Peyer's patch (tissue), 4 donors: ENCODE measurements at regions not wholly inside any gene's neighbourhood (a gene's known extent, or its start where the extent isn't known, plus 50 kb on each side); places are given as distances from the start of the nearest gene placed in this dataset.

ENCODE experiments used
- DNase-seq, 3 donors: peaks; one replicate each; pipeline ENCODE4 v3.0.0-alpha.2; 2017 to 2019
- H3K27ac ChIP-seq, 4 donors: fragments of 200-600 bp; sonication (generic); one replicate each; pipeline ENCODE4 v1.5.1; 2016 to 2019
- H3K27me3 ChIP-seq, 2 donors: fragments of 200-600 bp; sonication (generic); one replicate each; pipeline ENCODE4 v1.5.1; 2019
- H3K36me3 ChIP-seq, 3 donors: fragments of 200-600 bp; sonication (generic); one replicate each; pipeline ENCODE4 v1.5.1; 2016 to 2019
- H3K4me1 ChIP-seq, 4 donors: fragments of 200-600 bp; sonication (generic); one replicate each; pipeline ENCODE4 v1.5.1; 2016 to 2019
- H3K4me3 ChIP-seq, 4 donors: fragments of 200-600 bp; sonication (generic); 1 replicate in 3 of 4; 2 replicates in 1 of 4; pipeline ENCODE4 v1.5.1; 2016 to 2019; ENCODE audit warnings: mild to moderate bottlenecking in 1 of 4
- H3K9me3 ChIP-seq, 4 donors: fragments of 200-600 bp; sonication (generic); one replicate each; pipeline ENCODE4 v1.5.1; 2016 to 2019; ENCODE audit warnings: mild to moderate bottlenecking in 1 of 4
- POLR2A ChIP-seq, 2 donors: fragments of 450-650 bp; IDR thresholded peaks; one replicate each; pipeline ENCODE4 v1.5.1; 2017; ENCODE audit warnings: antibody characterized with exemption in 2 of 2, mild to moderate bottlenecking in 2 of 2, moderate library complexity in 2 of 2
- TF ChIP-seq, protein P1 (sequence below), 6 experiments: fragments of 450-650 bp in 4 of 6; fragments of 200-600 bp in 2 of 6; sonication (generic) in 1 of 6; IDR thresholded peaks; one replicate each; pipeline ENCODE4 v1.5.1; 2017 to 2019; ENCODE audit warnings: antibody characterized with exemption in 6 of 6, mild to moderate bottlenecking in 3 of 6, moderate library complexity in 1 of 6

DNA sequence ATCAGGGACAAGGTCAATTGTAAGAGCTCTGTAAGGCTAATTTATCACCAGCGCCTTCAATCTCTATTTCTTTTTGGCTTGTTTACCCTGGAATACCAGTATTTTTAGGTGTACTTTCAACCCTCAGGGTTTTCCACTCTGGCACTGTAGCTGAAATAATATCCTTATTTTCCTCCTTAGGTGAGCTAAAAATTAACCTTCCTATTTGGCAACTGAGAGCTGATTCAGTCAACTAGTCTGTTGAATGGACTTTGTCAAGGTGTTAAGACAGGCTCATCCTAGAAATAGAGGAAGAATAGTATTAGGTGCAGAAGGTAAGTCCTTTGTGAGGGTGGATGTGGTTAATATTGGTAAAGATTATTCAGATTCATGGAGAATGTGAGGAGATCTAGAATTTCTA, 101.3 kb upstream of the BANK1 start:
- H3K27ac ChIP-seq, result no peak overlapping the region

DNA sequence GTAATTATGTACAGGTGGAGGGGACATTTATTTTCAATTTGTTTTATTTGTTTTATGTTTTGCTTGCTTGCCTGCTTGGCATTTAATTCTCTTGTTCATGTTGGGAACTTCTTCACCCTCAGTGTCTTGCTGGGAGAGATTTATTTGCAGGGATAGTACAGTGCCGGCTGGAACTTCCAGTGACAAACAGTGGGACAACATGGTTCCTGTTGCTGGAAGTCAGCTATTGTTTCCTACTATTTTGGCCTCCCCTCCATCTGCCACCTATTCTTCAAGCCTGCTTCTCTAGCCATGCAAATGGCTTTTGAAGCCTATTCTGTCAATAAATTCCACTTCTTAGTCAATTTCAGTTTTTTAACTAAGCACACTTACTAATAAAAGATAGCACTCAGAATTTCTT, 105.4 kb upstream of the BANK1 start:
- TF ChIP-seq, protein P1, sequence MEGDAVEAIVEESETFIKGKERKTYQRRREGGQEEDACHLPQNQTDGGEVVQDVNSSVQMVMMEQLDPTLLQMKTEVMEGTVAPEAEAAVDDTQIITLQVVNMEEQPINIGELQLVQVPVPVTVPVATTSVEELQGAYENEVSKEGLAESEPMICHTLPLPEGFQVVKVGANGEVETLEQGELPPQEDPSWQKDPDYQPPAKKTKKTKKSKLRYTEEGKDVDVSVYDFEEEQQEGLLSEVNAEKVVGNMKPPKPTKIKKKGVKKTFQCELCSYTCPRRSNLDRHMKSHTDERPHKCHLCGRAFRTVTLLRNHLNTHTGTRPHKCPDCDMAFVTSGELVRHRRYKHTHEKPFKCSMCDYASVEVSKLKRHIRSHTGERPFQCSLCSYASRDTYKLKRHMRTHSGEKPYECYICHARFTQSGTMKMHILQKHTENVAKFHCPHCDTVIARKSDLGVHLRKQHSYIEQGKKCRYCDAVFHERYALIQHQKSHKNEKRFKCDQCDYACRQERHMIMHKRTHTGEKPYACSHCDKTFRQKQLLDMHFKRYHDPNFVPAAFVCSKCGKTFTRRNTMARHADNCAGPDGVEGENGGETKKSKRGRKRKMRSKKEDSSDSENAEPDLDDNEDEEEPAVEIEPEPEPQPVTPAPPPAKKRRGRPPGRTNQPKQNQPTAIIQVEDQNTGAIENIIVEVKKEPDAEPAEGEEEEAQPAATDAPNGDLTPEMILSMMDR (IDR thresholded peaks at IDR 0.05), result no peak
- TF ChIP-seq POLR2A (IDR thresholded peaks at IDR 0.05), result no peak
- Histone ChIP-seq H3K27me3 (no peaks in the 10 kb centered on the region), H3K9me3 (no peaks in the 10 kb centered on the region), H3K4me3 (no peak overlapping the region), H3K27ac (no peak overlapping the region), H3K4me1 (no peaks in the 10 kb centered on the region), H3K36me3 (no peaks in the 10 kb centered on the region)
- DNase-seq, result no peak

More for the DNA sequence above, 101.3 kb upstream of the BANK1 start:
- H3K9me3 ChIP-seq, result no peaks in the 10 kb centered on the region
- H3K4me1 ChIP-seq, result no peaks in the 10 kb centered on the region
- no peaks in the 10 kb centered on the region for H3K27me3 ChIP-seq
- no peaks in the 10 kb centered on the region for H3K36me3 ChIP-seq
- no peak for DNase-seq
- H3K4me3 ChIP-seq, result no peak overlapping the region
- TF ChIP-seq, protein P1 (IDR thresholded peaks at IDR 0.05), result no peak
- TF ChIP-seq POLR2A (IDR thresholded peaks at IDR 0.05), result no peak

DNA sequence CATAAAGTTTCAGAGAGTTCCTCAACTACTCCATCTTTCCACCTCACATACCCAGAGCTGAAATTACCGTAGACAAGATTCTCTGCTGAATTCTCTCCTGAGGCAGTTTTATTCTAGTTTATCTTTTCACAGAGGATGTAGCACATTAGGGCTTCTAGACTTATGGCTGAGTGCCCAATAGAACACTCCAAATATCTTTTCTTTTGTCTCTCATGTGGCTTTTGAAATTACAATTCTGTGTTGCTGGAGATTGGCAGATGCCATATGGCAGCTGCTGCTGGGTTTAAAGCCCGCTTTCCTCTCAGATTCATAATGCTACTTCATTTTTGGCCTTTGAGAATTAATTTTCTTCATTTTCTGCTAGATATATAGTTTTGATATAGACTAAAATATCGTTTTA, 107.6 kb upstream of the BANK1 start:
- no peak for DNase-seq
- TF ChIP-seq, protein P1 (IDR thresholded peaks at IDR 0.05), result no peak
- no peak for TF ChIP-seq POLR2A (IDR thresholded peaks at IDR 0.05)

DNA sequence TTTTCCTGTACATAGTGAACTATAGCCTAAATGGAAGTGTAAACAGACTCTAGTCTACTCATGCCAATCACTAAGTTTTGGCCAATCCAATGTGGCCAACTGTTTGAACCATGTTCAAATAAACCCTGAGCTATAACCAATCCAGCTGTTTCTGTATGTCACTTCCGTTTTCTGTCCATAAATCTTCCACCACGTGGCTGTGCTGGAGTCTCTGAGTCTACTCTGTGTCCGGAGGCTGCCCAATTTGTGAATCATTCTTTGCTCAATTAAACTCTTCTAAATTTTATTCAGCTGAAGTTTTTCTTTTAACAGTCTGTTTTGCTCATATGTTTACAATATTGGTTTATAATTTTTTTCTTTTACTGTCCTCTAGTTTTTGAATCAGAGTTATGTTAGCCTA, 112.3 kb upstream of the BANK1 start:
- Histone ChIP-seq H3K4me1 (no peaks in the 10 kb centered on the region), H3K27me3 (no peaks in the 10 kb centered on the region), H3K4me3 (no peak overlapping the region), H3K36me3 (no peaks in the 10 kb centered on the region), H3K27ac (no peak overlapping the region), H3K9me3 (no peaks in the 10 kb centered on the region)
- DNase-seq, result no peak
- no peak for TF ChIP-seq POLR2A (IDR thresholded peaks at IDR 0.05)
- TF ChIP-seq, protein P1 (IDR thresholded peaks at IDR 0.05), result no peak

More for the DNA sequence above, 107.6 kb upstream of the BANK1 start:
- H3K36me3 ChIP-seq, result no peaks in the 10 kb centered on the region
- no peaks in the 10 kb centered on the region for H3K4me1 ChIP-seq
- H3K27ac ChIP-seq, result no peak overlapping the region
- H3K9me3 ChIP-seq, result no peaks in the 10 kb centered on the region
- H3K4me3 ChIP-seq, result no peak overlapping the region
- no peaks in the 10 kb centered on the region for H3K27me3 ChIP-seq

DNA sequence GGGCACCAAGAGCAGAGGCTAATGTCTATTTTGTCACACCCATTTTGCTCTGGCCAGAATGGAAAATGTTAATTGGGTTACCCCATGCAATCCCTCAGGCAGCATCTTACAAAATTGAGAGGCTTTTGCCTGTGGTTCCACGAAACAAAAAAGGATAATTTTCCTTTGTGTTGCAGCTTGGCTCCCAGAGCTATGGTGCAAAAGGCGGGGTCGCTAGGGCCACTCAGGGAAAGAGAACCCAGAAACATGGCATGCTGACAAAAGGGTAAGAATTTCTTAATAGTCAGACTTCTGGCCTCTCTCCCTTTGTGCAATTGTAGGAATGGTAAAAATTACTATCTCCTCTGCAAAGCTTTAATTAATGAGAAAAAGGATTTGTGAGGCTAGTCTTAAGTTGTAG, 119.6 kb upstream of the BANK1 start:
- no peak for DNase-seq
- no peaks in the 10 kb centered on the region for H3K27me3 ChIP-seq
- TF ChIP-seq, protein P1 (IDR thresholded peaks at IDR 0.05), result no peak
- no peak for TF ChIP-seq POLR2A (IDR thresholded peaks at IDR 0.05)

DNA sequence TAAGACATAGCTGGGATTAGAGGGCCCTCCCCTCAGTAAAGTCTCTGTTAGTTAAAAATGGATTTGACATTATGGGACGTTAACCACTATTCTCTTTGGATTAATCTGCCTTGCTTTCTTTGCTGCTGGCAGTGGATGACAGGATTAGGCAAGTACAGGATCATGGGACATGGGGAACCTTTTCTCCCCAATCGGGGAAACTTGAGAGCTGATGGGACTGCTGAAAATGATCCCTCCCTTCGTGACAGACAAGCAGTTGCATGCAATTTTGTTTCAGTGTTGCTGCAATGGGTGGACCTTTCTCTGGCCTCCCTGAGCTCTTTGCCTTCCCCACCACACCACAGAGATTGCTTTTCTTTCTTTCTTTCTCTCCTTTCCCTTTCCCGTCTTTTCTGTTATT, 120.2 kb upstream of the BANK1 start:
- no peak for TF ChIP-seq POLR2A (IDR thresholded peaks at IDR 0.05)
- TF ChIP-seq, protein P1 (IDR thresholded peaks at IDR 0.05), result no peak
- H3K4me3 ChIP-seq, result no peak overlapping the region
- no peaks in the 10 kb centered on the region for H3K27me3 ChIP-seq
- no peaks in the 10 kb centered on the region for H3K36me3 ChIP-seq
- H3K9me3 ChIP-seq, result no peaks in the 10 kb centered on the region
- DNase-seq, result no peak
- H3K27ac ChIP-seq, result no peak overlapping the region
- no peaks in the 10 kb centered on the region for H3K4me1 ChIP-seq

More for the DNA sequence above, 119.6 kb upstream of the BANK1 start:
- no peaks in the 10 kb centered on the region for H3K4me1 ChIP-seq
- H3K9me3 ChIP-seq, result no peaks in the 10 kb centered on the region
- no peaks in the 10 kb centered on the region for H3K36me3 ChIP-seq
- H3K27ac ChIP-seq, result no peak overlapping the region
- no peak overlapping the region for H3K4me3 ChIP-seq
